ENCODE measurements at regions not wholly inside any gene's neighbourhood (a gene's known extent, or its start where the extent isn't known, plus 50 kb on each side); places are given as distances from the start of the nearest gene placed in this dataset.

- no peak for DNase-seq (ENCODE audit: low spot score)
- Histone ChIP-seq H2AFZ (ENCODE audit: low read length) (no peak overlapping the region), H3K79me2 (ENCODE audit: insufficient read depth, low read depth, low read length) (no peaks in the 10 kb centered on the region), H3K9me3 (ENCODE audit: low read length) (no peaks in the 10 kb centered on the region), H3K4me3 (ENCODE audit: low read depth, low read length, poor library complexity, severe bottlenecking) (no peak overlapping the region), H3K27ac (ENCODE audit: low read depth, low read length, poor library complexity, severe bottlenecking) (no peak overlapping the region), H3K4me2 (ENCODE audit: low read length) (no peak overlapping the region), H3K4me1 (ENCODE audit: insufficient read depth, low read length, poor library complexity, severe bottlenecking) (no peaks in the 10 kb centered on the region), H3K9me2 (ENCODE audit: insufficient read depth, low read length) (no peaks in the 10 kb centered on the region), H4K20me1 (ENCODE audit: insufficient read depth, low read length) (no peaks in the 10 kb centered on the region), H3K36me3 (ENCODE audit: insufficient read depth, low read length) (no peaks in the 10 kb centered on the region)
- intact Hi-C loops (cut with micrococcal nuclease; ENCODE audit: unreplicated experiment): no loop called here
- no peak for TF ChIP-seq CTCF (conservative IDR thresholded peaks at IDR 0.05; ENCODE audit: low read length)
- POLR2A ChIA-PET: no interaction called here
- no TSS peak for BruUV-seq (replicated peaks)
- CTCF ChIA-PET (ENCODE audit: unreplicated experiment): no interaction called here
Measured at GRCh38 chr15:99906311-99906710, 173.1 kb upstream of the LYSMD4 start.

- Histone ChIP-seq H3K4me3 (ENCODE audit: low read depth, low read length, poor library complexity, severe bottlenecking) (no peak overlapping the region), H3K9me3 (ENCODE audit: low read length) (no peaks in the 10 kb centered on the region), H4K20me1 (ENCODE audit: insufficient read depth, low read length) (no peaks in the 10 kb centered on the region), H3K4me1 (ENCODE audit: insufficient read depth, low read length, poor library complexity, severe bottlenecking) (no peaks in the 10 kb centered on the region), H3K36me3 (ENCODE audit: insufficient read depth, low read length) (no peaks in the 10 kb centered on the region), H2AFZ (ENCODE audit: low read length) (no peak overlapping the region), H3K79me2 (ENCODE audit: insufficient read depth, low read depth, low read length) (no peaks in the 10 kb centered on the region), H3K9me2 (ENCODE audit: insufficient read depth, low read length) (no peaks in the 10 kb centered on the region), H3K4me2 (ENCODE audit: low read length) (no peak overlapping the region), H3K27ac (ENCODE audit: low read depth, low read length, poor library complexity, severe bottlenecking) (no peak overlapping the region)
- DNase-seq (ENCODE audit: low spot score): no peak
- BruUV-seq (replicated peaks): no TSS peak
- no peak for TF ChIP-seq CTCF (conservative IDR thresholded peaks at IDR 0.05; ENCODE audit: low read length)
- no peak for TF ChIP-seq EZH2phosphoT487 (IDR thresholded peaks at IDR 0.05; ENCODE audit: borderline replicate concordance, low read depth, low read length)
- intact Hi-C loops (cut with micrococcal nuclease; ENCODE audit: unreplicated experiment): no loop called here
- POLR2A ChIA-PET: interaction anchor here (0.7 kb wide), 1 partner anchor 600 kb away, joined by 3 read pairs; no protein-coding TSS in a partner anchor
- CTCF ChIA-PET (ENCODE audit: unreplicated experiment): no interaction called here
Measured at GRCh38 chr15:99902248-99902928, 169.2 kb upstream of the LYSMD4 start.

- no peak for DNase-seq (ENCODE audit: low spot score)
- Histone ChIP-seq H2AFZ (ENCODE audit: low read length) (no peak overlapping the region), H3K79me2 (ENCODE audit: insufficient read depth, low read depth, low read length) (no peaks in the 10 kb centered on the region), H3K9me2 (ENCODE audit: insufficient read depth, low read length) (no peaks in the 10 kb centered on the region), H3K4me2 (ENCODE audit: low read length) (no peak overlapping the region), H3K27ac (ENCODE audit: low read depth, low read length, poor library complexity, severe bottlenecking) (no peak overlapping the region), H3K36me3 (ENCODE audit: insufficient read depth, low read length) (no peaks in the 10 kb centered on the region), H4K20me1 (ENCODE audit: insufficient read depth, low read length) (no peaks in the 10 kb centered on the region), H3K4me3 (ENCODE audit: low read depth, low read length, poor library complexity, severe bottlenecking) (no peak overlapping the region), H3K9me3 (ENCODE audit: low read length) (no peaks in the 10 kb centered on the region), H3K4me1 (ENCODE audit: insufficient read depth, low read length, poor library complexity, severe bottlenecking) (no peaks in the 10 kb centered on the region)
- intact Hi-C loops (cut with micrococcal nuclease; ENCODE audit: unreplicated experiment): no loop called here
- CTCF ChIA-PET (ENCODE audit: unreplicated experiment): no interaction called here
- TF ChIP-seq CTCF (conservative IDR thresholded peaks at IDR 0.05; ENCODE audit: low read length): no peak
- TF ChIP-seq EZH2phosphoT487 (IDR thresholded peaks at IDR 0.05; ENCODE audit: borderline replicate concordance, low read depth, low read length): no peak
- POLR2A ChIA-PET: no interaction called here
- BruUV-seq (replicated peaks): no TSS peak
Measured at GRCh38 chr15:99895956-99896311, 162.7 kb upstream of the LYSMD4 start.

All from OCI-LY7 (cell line).